HL-60/S4 treated with retinoic acid at 250 ng/mL for 4 days and 3 days (cell line): ENCODE measurements at regions not wholly inside any gene's neighbourhood (a gene's known extent, or its start where the extent isn't known, plus 50 kb on each side); places are given as distances from the start of the nearest gene placed in this dataset.

Experiments used
- in situ Hi-C: fragments of 300-500 bp; cut with MboI; formaldehyde crosslinking; loops from 2 replicates; pipeline ENCODE4 v1.7.0; 2022; ENCODE audit warnings: low sequenced_read_pairs

DNA sequence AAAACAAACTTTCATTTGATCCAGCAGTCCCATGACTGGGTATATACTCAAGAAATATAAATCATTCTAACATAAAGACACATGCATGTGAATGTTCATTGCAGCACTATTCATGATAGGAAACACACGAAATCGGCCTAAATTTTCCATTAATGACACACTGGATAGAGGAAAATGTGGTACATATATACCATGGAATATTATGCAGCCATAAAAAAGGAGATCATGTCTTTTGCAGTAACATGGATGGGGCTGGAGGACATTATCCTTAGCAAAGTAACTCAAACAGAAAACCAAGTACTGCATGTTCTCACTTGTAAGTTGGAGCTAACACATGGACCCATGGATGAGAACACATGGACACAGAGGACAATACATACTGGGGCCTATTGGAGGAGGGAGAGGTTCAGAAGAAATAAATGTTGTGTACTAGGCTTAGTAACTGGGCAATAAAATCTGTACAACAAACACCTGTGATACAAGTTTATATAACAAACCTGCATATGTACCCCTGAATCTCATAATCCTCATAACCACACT, 283.6 kb downstream of the LMO7 start:
- in situ Hi-C loops: no loop called here

- in situ Hi-C loops: no loop called here
Observed at GRCh38 chr13:75915066-75915465, 278.9 kb downstream of the LMO7 start.

DNA sequence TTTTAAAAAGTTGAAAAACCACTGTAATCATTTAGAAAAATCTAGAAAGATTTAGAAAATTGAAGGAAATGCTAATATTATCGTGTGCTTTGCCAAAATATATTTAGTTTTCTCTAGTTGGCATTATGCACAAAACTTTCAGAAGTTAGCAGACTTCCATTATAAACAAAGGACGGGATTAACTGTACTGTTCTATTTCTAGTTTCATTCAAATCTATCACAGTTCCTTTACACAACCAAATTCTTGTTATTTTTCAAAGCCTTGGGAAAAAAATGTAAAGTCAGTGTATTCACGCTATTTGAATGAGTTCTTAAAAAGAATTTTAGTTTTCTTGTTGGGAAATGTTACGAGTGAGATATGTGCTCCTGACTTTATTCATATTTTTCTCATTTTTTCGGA, 277.8 kb downstream of the LMO7 start:
- in situ Hi-C loops: no loop called here

DNA sequence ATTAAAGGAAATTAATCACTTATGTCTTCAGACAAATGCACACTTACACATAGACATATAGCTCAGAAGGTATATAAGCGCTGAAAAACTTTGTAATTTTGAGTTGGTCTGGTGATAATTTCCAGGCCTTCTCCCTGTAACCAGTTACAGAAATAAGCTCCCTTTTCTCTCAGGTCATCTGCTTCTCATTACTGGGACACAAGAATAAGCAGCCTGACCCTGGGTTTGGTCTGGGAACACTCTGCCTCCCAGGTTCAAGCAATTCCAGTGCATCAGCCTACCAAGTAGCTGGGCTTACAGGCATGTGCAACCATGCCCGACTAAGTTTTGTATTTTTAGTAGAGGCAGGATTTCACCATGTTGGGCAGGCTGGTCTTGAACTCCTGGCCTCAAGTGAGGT, 274.5 kb downstream of the LMO7 start:
- in situ Hi-C loops: no loop called here
